Activated CD8-positive, alpha-beta memory T cell treated with anti-CD3 and anti-CD28 coated beads, Interleukin-2, amount 50 U/mL, for 4 hours (primary cell): ENCODE measurements at regions not wholly inside any gene's neighbourhood (a gene's known extent, or its start where the extent isn't known, plus 50 kb on each side); places are given as distances from the start of the nearest gene placed in this dataset.

ENCODE experiments used
- DNase-seq: peaks from one replicate; pipeline ENCODE4 v3.0.0-alpha.2; 2020

- no peak for DNase-seq
These were observed 56.1 kb upstream of the FOXC1 start for GRCh38 chr6:1553562-1554083.

DNA sequence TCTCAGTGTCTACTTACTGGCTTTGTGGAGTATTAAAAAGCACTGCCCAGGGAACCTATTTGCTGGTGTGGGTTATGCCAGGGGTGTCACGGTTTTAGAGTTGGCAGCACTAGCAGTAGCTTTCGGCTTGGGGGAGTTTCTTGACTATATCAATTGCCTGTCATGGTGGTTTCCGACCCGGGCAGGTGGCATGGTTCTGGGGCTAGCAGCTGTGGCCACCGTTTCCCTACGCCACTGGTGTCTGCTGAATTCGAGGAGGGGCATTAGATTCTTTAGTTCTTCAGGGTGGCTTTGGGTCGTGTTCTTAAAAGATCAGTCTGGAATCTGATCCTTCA is 55.6 kb upstream of the FOXC1 start:
- DNase-seq: no peak

- peak; percentile 53 for DNase-seq
These were observed 55.0 kb upstream of the FOXC1 start for GRCh38 chr6:1554476-1555310.

DNA sequence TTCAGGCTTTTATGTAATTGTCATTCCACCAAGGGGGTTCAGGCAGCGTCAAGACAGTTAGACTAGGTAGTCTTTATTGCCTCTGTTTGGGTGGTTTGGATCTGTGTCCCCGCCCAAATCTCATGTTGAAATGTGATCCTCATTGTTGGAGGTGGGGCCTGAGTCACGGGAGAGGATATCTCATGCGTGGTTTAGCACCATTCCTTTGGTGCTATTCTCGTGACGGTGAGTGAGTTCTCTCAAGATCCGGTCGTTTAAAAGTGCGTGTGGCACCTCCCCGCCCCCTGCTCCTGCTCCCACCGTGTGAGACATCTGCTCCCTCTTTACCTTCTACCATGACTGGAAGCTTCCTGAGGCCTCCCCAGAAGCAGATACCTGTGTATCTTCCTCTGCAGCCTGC is 51.3 kb upstream of the FOXC1 start:
- no peak for DNase-seq
